Fibroblast of lung (primary cell): ENCODE measurements at regions not wholly inside any gene's neighbourhood (a gene's known extent, or its start where the extent isn't known, plus 50 kb on each side); places are given as distances from the start of the nearest gene placed in this dataset.
"Not testable (repeated sequence)": the region's sequence is repeated elsewhere in the genome, so short reads cannot be mapped to it uniquely, and the experiment has no call there.

ENCODE experiments used
- DNase-seq, 2 donors: peaks; one replicate each; pipeline versions ENCODE4 v3.0.0 to v3.0.0-alpha.2; 2010; ENCODE audit warnings: low read depth in 2 of 2
- H2AFZ ChIP-seq: 2 replicates; pipeline ENCODE4 v1.5.1; 2012; ENCODE audit warnings: low read length, control low read depth, inconsistent platforms
- H3K27ac ChIP-seq: 2 replicates; pipeline ENCODE4 v1.5.1; 2011; ENCODE audit warnings: low read length, control low read depth; ENCODE audit not compliant: insufficient read depth
- H3K27me3 ChIP-seq: 2 replicates; pipeline ENCODE4 v1.5.1; 2011; ENCODE audit warnings: mild to moderate bottlenecking, low read length; ENCODE audit not compliant: control insufficient read depth, insufficient read depth
- H3K36me3 ChIP-seq: 2 replicates; pipeline ENCODE4 v1.5.1; 2011; ENCODE audit warnings: low read length; ENCODE audit not compliant: control insufficient read depth, insufficient read depth
- H3K4me1 ChIP-seq: 2 replicates; pipeline ENCODE4 v1.5.1; 2011; ENCODE audit warnings: low read length; ENCODE audit not compliant: control insufficient read depth, insufficient read depth; ENCODE audit errors: extremely low read depth
- H3K4me2 ChIP-seq: 2 replicates; pipeline ENCODE4 v1.5.1; 2011; ENCODE audit warnings: low read length, control low read depth; ENCODE audit not compliant: insufficient read depth; ENCODE audit errors: extremely low read depth
- H3K4me3 ChIP-seq, 4 experiments: fragments of 200-600 bp in 1 of 4; sonication (generic) in 1 of 4; replicated peaks in 1 of 4; 2 replicates each; pipeline ENCODE4 v1.5.1; 2011 to 2016; ENCODE audit warnings: low read length in 4 of 4, low read depth in 3 of 4, mild to moderate bottlenecking in 3 of 4, control low read depth in 2 of 4, inconsistent platforms in 1 of 4, mixed read lengths in 1 of 4; ENCODE audit not compliant: insufficient read depth in 1 of 4; ENCODE audit errors: control extremely low read depth in 1 of 4
- H3K79me2 ChIP-seq: 2 replicates; pipeline ENCODE4 v1.5.1; 2012; ENCODE audit warnings: mild to moderate bottlenecking, low read length, inconsistent platforms; ENCODE audit not compliant: control insufficient read depth, insufficient read depth
- H3K9ac ChIP-seq: 2 replicates; pipeline ENCODE4 v1.5.1; 2011; ENCODE audit warnings: mild to moderate bottlenecking, low read length, control low read depth; ENCODE audit not compliant: insufficient read depth
- H3K9me3 ChIP-seq: 2 replicates; pipeline ENCODE4 v1.5.1; 2012; ENCODE audit warnings: low read depth, low read length; ENCODE audit not compliant: control insufficient read depth, insufficient read depth
- H4K20me1 ChIP-seq: 2 replicates; pipeline ENCODE4 v1.5.1; 2011; ENCODE audit warnings: low read length; ENCODE audit not compliant: control insufficient read depth, insufficient read depth; ENCODE audit errors: extremely low read depth
- EZH2 ChIP-seq: IDR thresholded peaks from 2 replicates; pipeline ENCODE4 v1.5.1; 2012; ENCODE audit warnings: low read length, control low read depth, mild to moderate bottlenecking; ENCODE audit errors: missing control alignments
- TF ChIP-seq, protein P1 (sequence below), 2 donors: IDR thresholded peaks in 1 of 2; conservative IDR thresholded peaks in 1 of 2; 1 replicate in 1 of 2; 2 replicates in 1 of 2; pipeline ENCODE4 v1.5.1; 2011 to 2012; ENCODE audit warnings: low read length in 2 of 2, control low read depth in 1 of 2, inconsistent platforms in 1 of 2, low read depth in 1 of 2, mild to moderate bottlenecking in 1 of 2

DNA sequence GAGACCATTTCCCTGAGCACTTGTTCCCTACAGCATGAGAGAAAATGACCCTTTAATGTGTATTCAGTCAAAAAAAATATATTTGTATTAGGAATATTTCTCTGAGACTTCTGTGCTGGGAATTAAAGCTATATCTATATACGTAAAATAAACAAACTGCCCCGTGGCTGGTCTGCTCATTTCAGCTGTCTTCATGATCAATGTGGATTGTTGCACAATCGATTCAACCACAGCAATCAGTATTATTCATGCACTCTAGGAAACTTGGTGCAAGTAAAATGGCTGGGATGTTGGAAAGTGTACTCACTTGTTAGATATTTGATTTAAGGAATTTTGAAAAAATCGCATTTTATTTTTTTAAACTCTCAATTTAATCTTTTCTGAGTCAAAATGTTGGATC, 307.9 kb upstream of the ZFP42 start:
- no peak for TF ChIP-seq EZH2
- TF ChIP-seq, protein P1, sequence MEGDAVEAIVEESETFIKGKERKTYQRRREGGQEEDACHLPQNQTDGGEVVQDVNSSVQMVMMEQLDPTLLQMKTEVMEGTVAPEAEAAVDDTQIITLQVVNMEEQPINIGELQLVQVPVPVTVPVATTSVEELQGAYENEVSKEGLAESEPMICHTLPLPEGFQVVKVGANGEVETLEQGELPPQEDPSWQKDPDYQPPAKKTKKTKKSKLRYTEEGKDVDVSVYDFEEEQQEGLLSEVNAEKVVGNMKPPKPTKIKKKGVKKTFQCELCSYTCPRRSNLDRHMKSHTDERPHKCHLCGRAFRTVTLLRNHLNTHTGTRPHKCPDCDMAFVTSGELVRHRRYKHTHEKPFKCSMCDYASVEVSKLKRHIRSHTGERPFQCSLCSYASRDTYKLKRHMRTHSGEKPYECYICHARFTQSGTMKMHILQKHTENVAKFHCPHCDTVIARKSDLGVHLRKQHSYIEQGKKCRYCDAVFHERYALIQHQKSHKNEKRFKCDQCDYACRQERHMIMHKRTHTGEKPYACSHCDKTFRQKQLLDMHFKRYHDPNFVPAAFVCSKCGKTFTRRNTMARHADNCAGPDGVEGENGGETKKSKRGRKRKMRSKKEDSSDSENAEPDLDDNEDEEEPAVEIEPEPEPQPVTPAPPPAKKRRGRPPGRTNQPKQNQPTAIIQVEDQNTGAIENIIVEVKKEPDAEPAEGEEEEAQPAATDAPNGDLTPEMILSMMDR (conservative IDR thresholded peaks at IDR 0.05 in 1 of 2, IDR thresholded peaks at IDR 0.05 in 1 of 2; ENCODE audit: low read depth in 1 of 2, low read length in 2 of 2): no peak
- Histone ChIP-seq H3K27me3 (no peaks in the 10 kb centered on the region), H2AFZ (no peak overlapping the region), H4K20me1 (no peaks in the 10 kb centered on the region), H3K79me2 (no peaks in the 10 kb centered on the region), H3K4me3 (no peak overlapping the region), H3K4me1 (no peaks in the 10 kb centered on the region), H3K27ac (no peak overlapping the region), H3K9ac (no peak overlapping the region), H3K4me2 (no peak overlapping the region), H3K36me3 (no peaks in the 10 kb centered on the region), H3K9me3 (no peaks in the 10 kb centered on the region)
- DNase-seq: peak in 1 of 2 donors; percentile 71

DNA sequence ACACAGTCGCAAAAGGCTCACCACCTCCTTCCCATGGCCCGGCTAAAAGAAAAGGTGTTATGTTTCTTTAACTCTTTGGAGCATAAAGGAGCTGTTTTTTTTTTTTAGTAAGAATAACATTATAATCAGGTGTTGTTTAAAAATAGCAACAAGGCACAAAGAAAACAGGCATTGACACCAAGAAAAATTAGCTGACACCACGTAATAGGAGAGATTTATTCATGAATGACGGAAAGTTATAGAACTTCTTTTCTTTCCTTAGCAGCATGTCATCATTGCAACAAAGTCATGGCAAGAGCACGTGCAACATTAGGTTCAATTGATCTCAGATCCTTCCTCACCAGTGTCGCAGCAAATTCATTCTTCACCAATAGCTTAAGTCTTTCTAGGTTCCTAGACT, 302.9 kb upstream of the ZFP42 start:
- H3K79me2 ChIP-seq: no peaks in the 10 kb centered on the region
- no peak overlapping the region for H3K27ac ChIP-seq
- H3K36me3 ChIP-seq: no peaks in the 10 kb centered on the region
- no peak for TF ChIP-seq EZH2
- TF ChIP-seq, protein P1 (conservative IDR thresholded peaks at IDR 0.05 in 1 of 2, IDR thresholded peaks at IDR 0.05 in 1 of 2; ENCODE audit: low read depth in 1 of 2, low read length in 2 of 2): no peak
- no peaks in the 10 kb centered on the region for H3K9me3 ChIP-seq
- H4K20me1 ChIP-seq: no peaks in the 10 kb centered on the region
- H3K27me3 ChIP-seq: no peaks in the 10 kb centered on the region
- DNase-seq: no peak
- H3K4me2 ChIP-seq: no peak overlapping the region
- no peak overlapping the region for H3K9ac ChIP-seq
- H3K4me3 ChIP-seq: no peak overlapping the region
- H2AFZ ChIP-seq: no peak overlapping the region
- no peaks in the 10 kb centered on the region for H3K4me1 ChIP-seq

DNA sequence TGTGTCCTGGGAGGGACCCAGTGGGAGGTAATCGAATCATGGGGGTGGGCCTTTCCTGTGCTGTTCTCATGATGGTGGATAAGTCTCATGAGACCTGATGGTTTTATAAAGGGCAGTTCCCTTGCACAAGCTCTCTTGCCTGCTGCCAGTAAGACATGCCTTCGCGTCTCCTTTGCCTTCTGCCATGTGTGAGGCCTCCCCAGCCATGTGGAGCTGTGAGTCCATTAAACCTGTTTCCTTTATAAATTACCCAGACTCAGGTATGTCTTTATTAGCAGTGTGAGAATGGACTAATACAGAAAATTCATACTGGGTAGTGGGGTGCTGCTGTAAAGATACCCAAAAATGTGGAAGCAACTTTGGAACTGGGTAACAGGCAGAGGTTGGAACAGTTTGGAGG, 300.0 kb upstream of the ZFP42 start:
- not testable (repeated sequence) for H3K4me2 ChIP-seq, H3K36me3 ChIP-seq, DNase-seq

More for the DNA sequence above, 300.0 kb upstream of the ZFP42 start:
- not testable (repeated sequence) for H3K4me1 ChIP-seq, H3K9ac ChIP-seq, H2AFZ ChIP-seq, H3K79me2 ChIP-seq, H4K20me1 ChIP-seq, H3K4me3 ChIP-seq, H3K9me3 ChIP-seq, H3K27me3 ChIP-seq, H3K27ac ChIP-seq
